Activated CD4-positive, alpha-beta memory T cell treated with anti-CD3 and anti-CD28 coated beads for 36 hours (primary cell): ENCODE measurements at regions not wholly inside any gene's neighbourhood (a gene's known extent, or its start where the extent isn't known, plus 50 kb on each side); places are given as distances from the start of the nearest gene placed in this dataset.

Experiments
- CTCF ChIA-PET: fragments of 350-600 bp; sonication (Branson Sonifier 250); formaldehyde crosslinking; loops from one replicate; lab custom pipeline; 2021; ENCODE audit warnings: antibody characterized with exemption, inconsistent platforms; lab: Charles Lee
- POLR2A ChIA-PET: fragments of 350-600 bp; sonication (Branson Sonifier 250); formaldehyde crosslinking; loops from one replicate; lab custom pipeline; 2021; ENCODE audit warnings: antibody characterized with exemption; lab: Charles Lee
- DNase-seq: peaks from one replicate; pipeline ENCODE4 v3.0.0-alpha.2; 2020
- H3K27ac Mint-ChIP-seq: one replicate; pipeline ENCODE4 v1.8.0; 2021; ENCODE audit warnings: mixed read lengths
- H3K27me3 Mint-ChIP-seq: one replicate; pipeline ENCODE4 v1.8.0; 2021; ENCODE audit warnings: mixed read lengths
- H3K36me3 Mint-ChIP-seq: one replicate; pipeline ENCODE4 v1.8.0; 2021; ENCODE audit warnings: mixed read lengths
- H3K4me1 Mint-ChIP-seq: one replicate; pipeline ENCODE4 v1.8.0; 2021; ENCODE audit warnings: low read depth, mixed read lengths
- H3K4me3 Mint-ChIP-seq: one replicate; pipeline ENCODE4 v1.8.0; 2021; ENCODE audit warnings: mild to moderate bottlenecking, mixed read lengths
- H3K9me3 Mint-ChIP-seq: one replicate; pipeline ENCODE4 v1.8.0; 2021; ENCODE audit warnings: mixed read lengths
- intact Hi-C: fragments of 100-400 bp; cut with micrococcal nuclease; formaldehyde crosslinking; loops from one replicate; pipeline ENCODE4 v1.15.1; 2023

- H3K9me3 Mint-ChIP-seq = no peaks in the 10 kb centered on the region
- no peak for DNase-seq
- H3K4me3 Mint-ChIP-seq = no peak overlapping the region
- POLR2A ChIA-PET = no interaction called here
- H3K27me3 Mint-ChIP-seq = peaks cover 43% of the 10 kb centered on the region
- intact Hi-C loops = no loop called here
- CTCF ChIA-PET = no interaction called here
- H3K27ac Mint-ChIP-seq = no peak overlapping the region
- peaks cover 12% of the 10 kb centered on the region for H3K4me1 Mint-ChIP-seq
- H3K36me3 Mint-ChIP-seq = no peaks in the 10 kb centered on the region
These were observed 73.0 kb upstream of the KCNG1 start for GRCh38 chr20:51095633-51096521.

DNA sequence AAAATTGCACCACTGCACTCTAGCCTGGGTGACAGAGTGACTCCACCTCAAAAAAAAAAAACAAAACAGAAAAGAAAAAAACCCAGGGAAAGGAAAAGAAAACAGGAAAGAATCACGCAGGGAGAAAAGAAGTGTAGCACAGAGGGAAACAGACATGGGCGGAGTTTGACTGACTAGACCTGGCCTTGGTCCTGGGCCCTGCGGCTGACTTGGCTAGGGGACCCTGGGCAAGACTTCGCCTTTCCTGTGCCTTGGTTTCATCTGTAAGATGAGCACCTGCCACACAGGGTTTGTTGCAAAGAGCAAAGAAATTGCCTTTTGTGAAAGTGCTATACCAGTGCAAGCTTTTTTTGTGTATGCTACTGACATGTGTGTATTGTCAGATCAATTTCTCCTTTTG lies 71.3 kb upstream of the KCNG1 start:
- peaks cover 51% of the 10 kb centered on the region for H3K27me3 Mint-ChIP-seq
- intact Hi-C loops = no loop called here

GRCh38 chr20:51093240-51093763 lies 70.4 kb upstream of the KCNG1 start:
- Mint-ChIP-seq H3K4me1 (peaks cover 12% of the 10 kb centered on the region), H3K36me3 (no peaks in the 10 kb centered on the region), H3K9me3 (no peaks in the 10 kb centered on the region), H3K4me3 (no peak overlapping the region), H3K27me3 (peaks cover 51% of the 10 kb centered on the region), H3K27ac (no peak overlapping the region)
- ChIA-PET CTCF (no interaction called here), POLR2A (no interaction called here)
- DNase-seq = no peak
- intact Hi-C loops = no loop called here

More for the DNA sequence above, 71.3 kb upstream of the KCNG1 start:
- Mint-ChIP-seq H3K36me3 (no peaks in the 10 kb centered on the region), H3K9me3 (no peaks in the 10 kb centered on the region), H3K27ac (no peak overlapping the region), H3K4me3 (no peak overlapping the region), H3K4me1 (peaks cover 12% of the 10 kb centered on the region)
- DNase-seq = no peak
- CTCF ChIA-PET = no interaction called here
- POLR2A ChIA-PET = no interaction called here

DNA sequence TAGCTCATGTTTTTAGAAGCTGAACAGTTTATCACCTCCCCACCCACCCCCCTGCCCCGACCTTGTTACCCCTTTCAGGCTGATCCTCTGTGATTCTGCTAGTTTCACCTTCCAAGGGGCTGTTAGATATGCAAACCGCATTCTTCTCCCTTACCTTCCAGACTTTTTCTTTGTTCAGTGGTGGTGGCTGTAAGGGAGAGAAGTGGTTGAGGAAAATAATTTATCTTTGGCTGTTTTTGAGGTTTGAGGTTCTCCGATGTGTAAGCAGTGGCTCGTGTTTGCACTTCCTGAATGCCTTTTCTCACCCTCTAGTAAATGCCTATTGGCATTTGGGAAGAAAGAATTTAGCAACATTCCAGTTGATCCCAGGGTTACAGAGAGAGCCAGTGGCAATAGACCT lies 69.4 kb upstream of the KCNG1 start:
- H3K4me1 Mint-ChIP-seq = peaks cover 12% of the 10 kb centered on the region
- CTCF ChIA-PET = interaction anchor here (1.8 kb wide), 1 partner anchor 100 kb away, joined by 5 read pairs; no protein-coding TSS in a partner anchor
- intact Hi-C loops = no loop called here
- H3K36me3 Mint-ChIP-seq = no peaks in the 10 kb centered on the region
- POLR2A ChIA-PET = no interaction called here
- H3K4me3 Mint-ChIP-seq = no peak overlapping the region
- no peak for DNase-seq
- no peak overlapping the region for H3K27ac Mint-ChIP-seq
- no peaks in the 10 kb centered on the region for H3K9me3 Mint-ChIP-seq
- peaks cover 50% of the 10 kb centered on the region for H3K27me3 Mint-ChIP-seq

DNA sequence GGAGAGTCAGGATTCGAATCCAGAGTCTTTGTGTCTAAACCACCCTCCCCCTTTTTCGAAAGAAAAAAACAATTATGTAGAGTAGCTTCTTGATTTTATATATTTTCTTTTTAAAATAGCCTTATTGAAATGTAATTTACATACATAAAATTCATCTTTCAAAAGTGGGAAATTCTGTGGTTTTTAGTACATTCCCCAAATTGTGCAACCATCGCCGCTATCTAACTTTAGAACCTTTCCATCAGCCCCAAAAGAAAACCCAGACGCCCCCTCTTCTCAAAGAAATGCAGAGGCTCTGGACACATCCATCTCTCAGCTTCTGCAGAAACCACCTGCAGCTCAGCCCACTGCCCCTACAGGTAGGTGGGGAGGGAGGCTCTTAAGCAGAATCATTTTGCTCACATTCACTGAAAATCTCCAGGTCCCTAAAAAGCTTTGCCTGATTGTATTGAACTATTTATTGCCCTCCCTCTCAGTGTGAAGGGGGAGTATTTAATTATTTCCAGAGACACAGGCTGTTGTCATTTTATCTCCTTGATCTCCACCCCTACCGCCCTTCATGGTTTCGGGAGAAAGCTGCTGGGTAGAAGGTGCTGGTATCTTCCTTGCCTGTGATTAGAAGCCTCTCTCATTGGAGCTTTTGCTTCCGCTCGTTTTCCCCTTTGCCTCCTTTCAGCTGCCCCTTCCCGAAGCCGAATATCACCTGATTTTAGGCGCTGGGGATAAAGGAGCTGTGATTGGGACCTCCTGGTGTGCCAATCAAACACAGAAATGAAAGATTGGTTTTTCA lies 68.7 kb upstream of the KCNG1 start:
- H3K4me3 Mint-ChIP-seq = no peak overlapping the region
- CTCF ChIA-PET = interaction anchor here (1.8 kb wide), 1 partner anchor 99 kb away, joined by 5 read pairs; no protein-coding TSS in a partner anchor

DNA sequence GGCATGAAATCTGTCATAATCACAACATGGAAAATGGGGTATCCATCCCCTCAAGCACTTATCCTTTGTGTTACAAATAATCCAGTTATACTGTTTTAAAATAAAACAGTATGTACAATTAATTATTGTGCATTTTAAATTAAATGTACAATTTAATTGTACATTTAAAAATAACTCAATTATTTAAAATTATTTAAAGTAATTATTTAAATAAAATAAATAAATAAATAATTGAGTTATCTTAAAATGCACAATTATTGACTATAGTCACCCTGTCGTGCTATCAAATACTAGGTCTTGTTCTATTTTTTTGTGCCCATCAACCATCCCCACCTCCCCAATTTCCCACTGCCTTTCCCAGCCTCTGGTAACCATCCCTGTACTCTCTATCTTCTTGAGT lies 66.9 kb upstream of the KCNG1 start:
- ChIA-PET CTCF (no interaction called here), POLR2A (no interaction called here)
- intact Hi-C loops = no loop called here
- Mint-ChIP-seq H3K27ac (no peak overlapping the region), H3K36me3 (no peaks in the 10 kb centered on the region), H3K9me3 (no peaks in the 10 kb centered on the region), H3K4me3 (no peak overlapping the region), H3K27me3 (peaks cover 47% of the 10 kb centered on the region), H3K4me1 (peaks cover 12% of the 10 kb centered on the region)
- no peak for DNase-seq

More for the DNA sequence above, 68.7 kb upstream of the KCNG1 start:
- Mint-ChIP-seq H3K36me3 (no peaks in the 10 kb centered on the region), H3K4me1 (peaks cover 12% of the 10 kb centered on the region), H3K27me3 (peaks cover 51% of the 10 kb centered on the region), H3K27ac (no peak overlapping the region), H3K9me3 (no peaks in the 10 kb centered on the region)
- intact Hi-C loops = no loop called here
- POLR2A ChIA-PET = no interaction called here
- no peak for DNase-seq

GRCh38 chr20:51089272-51089781 lies 66.4 kb upstream of the KCNG1 start:
- no peak for DNase-seq
- peaks cover 49% of the 10 kb centered on the region for H3K27me3 Mint-ChIP-seq
- H3K4me3 Mint-ChIP-seq = no peak overlapping the region
- H3K36me3 Mint-ChIP-seq = no peaks in the 10 kb centered on the region
- H3K27ac Mint-ChIP-seq = no peak overlapping the region
- intact Hi-C loops = no loop called here
- H3K9me3 Mint-ChIP-seq = no peaks in the 10 kb centered on the region
- ChIA-PET POLR2A (no interaction called here), CTCF (no interaction called here)
- H3K4me1 Mint-ChIP-seq = peaks cover 13% of the 10 kb centered on the region

- Mint-ChIP-seq H3K4me3 (no peak overlapping the region), H3K27ac (no peak overlapping the region), H3K9me3 (no peaks in the 10 kb centered on the region), H3K27me3 (peaks cover 52% of the 10 kb centered on the region), H3K36me3 (no peaks in the 10 kb centered on the region), H3K4me1 (peaks cover 13% of the 10 kb centered on the region)
- intact Hi-C loops = no loop called here
- no peak for DNase-seq
- CTCF ChIA-PET = no interaction called here
- POLR2A ChIA-PET = no interaction called here
These were observed 64.4 kb upstream of the KCNG1 start for GRCh38 chr20:51087266-51087665.

DNA sequence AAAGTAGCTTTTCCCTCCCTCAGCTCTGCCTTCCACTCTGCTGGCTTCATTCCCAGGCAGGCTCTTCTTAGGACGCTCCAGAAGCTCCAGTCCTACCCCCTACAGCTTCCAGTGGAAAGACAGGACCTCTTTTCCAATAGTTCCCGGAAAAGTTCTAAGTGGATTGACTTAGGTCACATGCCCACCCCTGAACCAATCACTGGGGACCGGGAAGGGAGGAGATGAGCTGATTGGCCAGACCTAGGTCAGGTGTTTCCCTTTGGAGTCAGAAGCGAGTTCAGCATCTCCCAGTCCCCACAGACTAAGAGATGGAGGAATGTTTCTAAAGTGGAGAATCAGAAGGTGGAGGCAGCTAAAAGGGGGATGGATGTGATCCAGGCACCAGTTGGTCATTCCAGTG lies 62.9 kb upstream of the KCNG1 start:
- intact Hi-C loops = no loop called here
- POLR2A ChIA-PET = no interaction called here
- no peak for DNase-seq
- H3K9me3 Mint-ChIP-seq = no peaks in the 10 kb centered on the region
- H3K27me3 Mint-ChIP-seq = peaks cover 42% of the 10 kb centered on the region
- H3K36me3 Mint-ChIP-seq = no peaks in the 10 kb centered on the region
- no peak overlapping the region for H3K27ac Mint-ChIP-seq
- no peak overlapping the region for H3K4me3 Mint-ChIP-seq
- peaks cover 6% of the 10 kb centered on the region for H3K4me1 Mint-ChIP-seq
- CTCF ChIA-PET = interaction anchor here (1.0 kb wide), 1 partner anchor 93 kb away, joined by 3 read pairs; no protein-coding TSS in a partner anchor

DNA sequence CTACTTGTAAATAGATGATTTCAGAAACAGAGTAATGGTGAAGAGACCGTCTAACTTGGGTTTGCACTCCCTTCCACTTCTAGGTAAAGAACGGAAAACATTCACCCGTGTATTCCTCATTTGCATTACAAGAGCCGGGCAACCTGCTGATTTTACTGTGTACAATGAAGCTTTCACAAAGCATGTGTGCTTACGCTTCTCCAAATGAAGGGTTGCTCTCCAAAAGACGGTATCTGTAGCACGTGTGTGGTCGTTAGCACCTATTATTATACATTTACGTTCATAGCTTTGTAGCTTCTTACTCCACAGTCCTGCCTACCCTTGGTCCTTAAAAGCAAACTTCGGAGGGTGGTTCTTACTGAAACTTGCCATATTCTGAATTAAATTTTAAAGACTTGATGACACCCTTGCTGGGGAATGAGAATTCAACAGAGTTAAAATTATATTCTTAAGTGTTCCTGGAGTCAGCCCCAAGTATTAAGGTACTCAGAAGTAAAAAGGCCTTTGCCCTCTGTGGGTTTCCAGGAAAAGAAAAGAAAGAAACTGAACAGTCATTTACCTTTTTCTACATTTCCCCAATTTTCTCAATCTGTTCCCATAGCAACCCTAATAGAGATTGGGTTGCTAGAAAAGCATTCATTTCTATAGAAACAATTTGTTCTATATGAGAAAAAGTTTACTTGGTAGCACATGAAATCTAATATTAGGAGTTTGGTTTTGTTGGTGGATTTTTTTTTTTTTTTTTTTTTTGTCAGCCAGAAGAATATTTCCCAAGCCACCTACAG lies 61.9 kb upstream of the KCNG1 start:
- H3K27ac Mint-ChIP-seq = no peak overlapping the region
- H3K36me3 Mint-ChIP-seq = no peaks in the 10 kb centered on the region
- H3K9me3 Mint-ChIP-seq = no peaks in the 10 kb centered on the region
- H3K4me3 Mint-ChIP-seq = no peak overlapping the region
- peaks cover 6% of the 10 kb centered on the region for H3K4me1 Mint-ChIP-seq
- DNase-seq = no peak
- ChIA-PET CTCF (no interaction called here), POLR2A (no interaction called here)
- intact Hi-C loops = no loop called here
- peaks cover 37% of the 10 kb centered on the region for H3K27me3 Mint-ChIP-seq

GRCh38 chr20:51083447-51083846 lies 60.5 kb upstream of the KCNG1 start:
- Mint-ChIP-seq H3K4me3 (no peak overlapping the region), H3K9me3 (no peaks in the 10 kb centered on the region), H3K4me1 (peaks cover 6% of the 10 kb centered on the region), H3K27ac (no peak overlapping the region), H3K36me3 (no peaks in the 10 kb centered on the region), H3K27me3 (peaks cover 36% of the 10 kb centered on the region)
- no peak for DNase-seq
- CTCF ChIA-PET = no interaction called here
- POLR2A ChIA-PET = no interaction called here
- intact Hi-C loops = no loop called here
